CD14-positive monocyte (primary cell): ENCODE measurements at regions not wholly inside any gene's neighbourhood (a gene's known extent, or its start where the extent isn't known, plus 50 kb on each side); places are given as distances from the start of the nearest gene placed in this dataset.

Experiments
- DNase-seq, 3 donors: peaks; one replicate each; pipeline ENCODE4 v3.0.0-alpha.2; 2011 to 2022
- H2AFZ ChIP-seq: 2 replicates; pipeline ENCODE4 v1.6.0; 2012; ENCODE audit warnings: mild to moderate bottlenecking, low read depth, low read length, inconsistent platforms; ENCODE audit not compliant: insufficient read depth, poor library complexity, severe bottlenecking
- H3K27ac ChIP-seq, 2 donors: 1 replicate in 1 of 2; 2 replicates in 1 of 2; pipeline ENCODE4 v1.5.1; 2012 to 2013; ENCODE audit warnings: low read length in 2 of 2, control low read depth in 1 of 2, inconsistent platforms in 1 of 2, low read depth in 1 of 2, mild to moderate bottlenecking in 1 of 2
- H3K27me3 ChIP-seq, 2 donors: one replicate each; pipeline versions ENCODE4 v1.6.0 to v1.6.1; 2011 to 2013; ENCODE audit warnings: low read length in 2 of 2; ENCODE audit not compliant: control insufficient read depth in 2 of 2, insufficient read depth in 2 of 2
- H3K36me3 ChIP-seq, 2 donors: replicated peaks in 1 of 2; 1 replicate in 1 of 2; 2 replicates in 1 of 2; pipeline versions ENCODE4 v1.5.1 to v1.6.1; 2012 to 2013; ENCODE audit warnings: low read length in 2 of 2, control low read depth in 1 of 2, inconsistent platforms in 1 of 2, mild to moderate bottlenecking in 1 of 2; ENCODE audit not compliant: insufficient read depth in 2 of 2, control insufficient read depth in 1 of 2
- H3K4me1 ChIP-seq, 2 donors: 1 replicate in 1 of 2; 2 replicates in 1 of 2; pipeline versions ENCODE4 v1.5.1 to v1.6.1; 2012 to 2013; ENCODE audit warnings: low read length in 2 of 2, control low read depth in 1 of 2, inconsistent platforms in 1 of 2, mild to moderate bottlenecking in 1 of 2, moderate library complexity in 1 of 2; ENCODE audit not compliant: insufficient read depth in 2 of 2, control insufficient read depth in 1 of 2
- H3K4me2 ChIP-seq: replicated peaks from 2 replicates; pipeline ENCODE3; 2012; ENCODE audit warnings: low read length, moderate library complexity, mild to moderate bottlenecking; ENCODE audit not compliant: poor library complexity, severe bottlenecking; ENCODE audit errors: extremely low read depth
- H3K4me3 ChIP-seq, 3 experiments: fragments of 200-600 bp in 1 of 3; sonication (generic) in 1 of 3; replicated peaks in 1 of 3; 1 replicate in 2 of 3; 2 replicates in 1 of 3; pipeline ENCODE4 v1.5.1; 2011 to 2013; ENCODE audit warnings: low read length in 3 of 3, mild to moderate bottlenecking in 3 of 3, control low read depth in 2 of 3, low read depth in 2 of 3, inconsistent platforms in 1 of 3, moderate library complexity in 1 of 3
- H3K79me2 ChIP-seq: 2 replicates; pipeline ENCODE4 v1.6.0; 2012; ENCODE audit warnings: mild to moderate bottlenecking, control low read depth, inconsistent platforms, low read length, moderate library complexity; ENCODE audit not compliant: insufficient read depth
- H3K9ac ChIP-seq: 2 replicates; pipeline ENCODE4 v1.6.0; 2017; ENCODE audit warnings: low read length, mild to moderate bottlenecking; ENCODE audit not compliant: insufficient read depth, poor library complexity, severe bottlenecking
- H3K9me3 ChIP-seq, 2 donors: replicated peaks in 1 of 2; 1 replicate in 1 of 2; 2 replicates in 1 of 2; pipeline versions ENCODE4 v1.5.1 to v1.6.1; 2012 to 2013; ENCODE audit warnings: low read length in 2 of 2, control low read depth in 1 of 2; ENCODE audit not compliant: control insufficient read depth in 1 of 2, insufficient read depth in 1 of 2
- H4K20me1 ChIP-seq: 2 replicates; pipeline ENCODE4 v1.6.0; 2012; ENCODE audit warnings: mild to moderate bottlenecking, low read length, control low read depth, moderate library complexity; ENCODE audit not compliant: insufficient read depth
- H3K27ac Mint-ChIP-seq, 7 donors: one replicate each; pipeline ENCODE4 v1.8.0; 2020; ENCODE audit warnings: mild to moderate bottlenecking in 7 of 7, mixed read lengths in 7 of 7, moderate library complexity in 6 of 7, inconsistent platforms in 2 of 7
- H3K27me3 Mint-ChIP-seq, 3 donors: one replicate each; pipeline ENCODE4 v1.8.0; 2021 to 2022; ENCODE audit warnings: low read depth in 3 of 3, mild to moderate bottlenecking in 3 of 3, mixed read lengths in 3 of 3, moderate library complexity in 3 of 3, inconsistent platforms in 1 of 3
- H3K36me3 Mint-ChIP-seq, 2 donors: one replicate each; pipeline ENCODE4 v1.8.0; 2020; ENCODE audit warnings: mixed read lengths in 2 of 2, inconsistent platforms in 1 of 2, mild to moderate bottlenecking in 1 of 2
- H3K4me1 Mint-ChIP-seq: one replicate; pipeline ENCODE4 v1.8.0; 2020; ENCODE audit warnings: mild to moderate bottlenecking, mixed read lengths
- H3K4me3 Mint-ChIP-seq, 2 donors: one replicate each; pipeline ENCODE4 v1.8.0; 2020; ENCODE audit warnings: mild to moderate bottlenecking in 2 of 2, mixed read lengths in 2 of 2, moderate library complexity in 1 of 2
- H3K9me3 Mint-ChIP-seq, 7 donors: one replicate each; pipeline ENCODE4 v1.8.0; 2020 to 2022; ENCODE audit warnings: mixed read lengths in 7 of 7, mild to moderate bottlenecking in 6 of 7, moderate library complexity in 6 of 7, inconsistent platforms in 2 of 7
- WGBS: methylation state at CpG from one replicate; pipeline ENCODE4 v1.1.5; 2013; ENCODE audit warnings: missing lambda C conversion rate; ENCODE audit not compliant: insufficient coverage; 5-methylcytosine and 5-hydroxymethylcytosine counted together
- intact Hi-C, 2 donors: fragments of 100-400 bp; cut with micrococcal nuclease; formaldehyde crosslinking; loops; one replicate each; pipeline versions ENCODE4 v1.15.0 to v1.15.1; 2023
- TF ChIP-seq, protein P1 (sequence below): fragments of 200-600 bp; IDR thresholded peaks from one replicate; pipeline ENCODE4 v1.8.0; 2022; ENCODE audit warnings: antibody characterized with exemption, mild to moderate bottlenecking

DNA sequence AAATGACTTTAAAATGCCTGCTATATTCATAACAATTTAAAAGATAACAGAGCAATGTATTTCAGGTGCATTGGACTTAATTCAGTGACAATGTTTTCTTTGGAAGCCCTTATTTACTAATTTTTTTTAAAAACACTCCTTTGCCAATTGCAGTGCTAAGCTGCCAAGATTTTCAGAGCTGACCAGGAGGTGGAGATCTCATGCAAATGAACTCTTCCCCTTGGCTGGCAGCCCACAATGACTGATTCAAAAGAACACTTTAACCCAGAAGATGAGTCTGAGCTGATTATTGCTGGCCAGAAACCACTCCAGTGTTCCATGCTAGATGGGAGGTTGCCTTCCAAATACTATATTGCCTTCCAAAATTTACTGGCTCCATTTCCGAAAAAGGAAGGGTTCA is 128.3 kb upstream of the CCNH start:
- WGBS = no CpG with 5 or more reads among the region's 1 CpG

DNA sequence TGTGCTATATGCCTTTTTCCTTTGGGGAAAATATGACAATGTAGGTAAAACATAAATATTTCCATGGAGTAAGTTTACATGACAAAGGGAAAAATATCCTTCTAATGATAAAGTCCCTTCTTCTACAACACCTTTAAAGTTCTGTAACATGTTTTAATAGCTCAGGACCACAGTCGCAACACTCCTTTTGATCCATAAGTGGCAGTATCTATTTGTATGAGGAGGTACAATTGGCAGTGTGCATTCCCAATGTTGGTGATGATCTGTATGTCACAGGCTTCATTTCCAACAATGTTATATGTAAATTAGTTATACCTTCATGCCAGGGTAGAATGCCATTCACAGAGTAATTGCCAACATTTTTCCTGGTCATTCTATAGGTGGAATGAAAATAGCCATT is 127.1 kb upstream of the CCNH start:
- intact Hi-C loops = no loop called here
- H3K9me3 ChIP-seq = no peaks in the 10 kb centered on the region
- no peaks in the 10 kb centered on the region for H4K20me1 ChIP-seq
- no peak overlapping the region for H3K9ac ChIP-seq
- no peaks in the 10 kb centered on the region for H3K36me3 ChIP-seq
- H2AFZ ChIP-seq = no peak overlapping the region
- H3K27me3 ChIP-seq = no peaks in the 10 kb centered on the region
- H3K36me3 Mint-ChIP-seq = no peaks in the 10 kb centered on the region
- H3K27ac ChIP-seq = no peak overlapping the region
- H3K4me1 Mint-ChIP-seq = no peaks in the 10 kb centered on the region
- peaks cover 0 to 3% (median 1%) of the 10 kb centered on the region in 3 donors for H3K27me3 Mint-ChIP-seq
- no peak overlapping the region for H3K4me3 Mint-ChIP-seq
- H3K79me2 ChIP-seq = no peaks in the 10 kb centered on the region
- no peak overlapping the region for H3K27ac Mint-ChIP-seq
- DNase-seq = no peak
- H3K4me1 ChIP-seq = no peaks in the 10 kb centered on the region
- H3K4me3 ChIP-seq = no peak overlapping the region
- WGBS = no CpG with 5 or more reads among the region's 1 CpG
- TF ChIP-seq, protein P1, sequence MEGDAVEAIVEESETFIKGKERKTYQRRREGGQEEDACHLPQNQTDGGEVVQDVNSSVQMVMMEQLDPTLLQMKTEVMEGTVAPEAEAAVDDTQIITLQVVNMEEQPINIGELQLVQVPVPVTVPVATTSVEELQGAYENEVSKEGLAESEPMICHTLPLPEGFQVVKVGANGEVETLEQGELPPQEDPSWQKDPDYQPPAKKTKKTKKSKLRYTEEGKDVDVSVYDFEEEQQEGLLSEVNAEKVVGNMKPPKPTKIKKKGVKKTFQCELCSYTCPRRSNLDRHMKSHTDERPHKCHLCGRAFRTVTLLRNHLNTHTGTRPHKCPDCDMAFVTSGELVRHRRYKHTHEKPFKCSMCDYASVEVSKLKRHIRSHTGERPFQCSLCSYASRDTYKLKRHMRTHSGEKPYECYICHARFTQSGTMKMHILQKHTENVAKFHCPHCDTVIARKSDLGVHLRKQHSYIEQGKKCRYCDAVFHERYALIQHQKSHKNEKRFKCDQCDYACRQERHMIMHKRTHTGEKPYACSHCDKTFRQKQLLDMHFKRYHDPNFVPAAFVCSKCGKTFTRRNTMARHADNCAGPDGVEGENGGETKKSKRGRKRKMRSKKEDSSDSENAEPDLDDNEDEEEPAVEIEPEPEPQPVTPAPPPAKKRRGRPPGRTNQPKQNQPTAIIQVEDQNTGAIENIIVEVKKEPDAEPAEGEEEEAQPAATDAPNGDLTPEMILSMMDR = no peak
- H3K4me2 ChIP-seq = no peak overlapping the region
- peaks cover 0 to 5% (median 2%) of the 10 kb centered on the region in 7 donors for H3K9me3 Mint-ChIP-seq

More for the DNA sequence above, 128.3 kb upstream of the CCNH start:
- no peaks in the 10 kb centered on the region for H4K20me1 ChIP-seq
- H3K4me1 Mint-ChIP-seq = no peaks in the 10 kb centered on the region
- H3K4me3 Mint-ChIP-seq = no peak overlapping the region
- H3K27ac ChIP-seq = no peak overlapping the region
- H3K27ac Mint-ChIP-seq = no peak overlapping the region
- no peaks in the 10 kb centered on the region for H3K27me3 ChIP-seq
- DNase-seq = no peak
- H3K9me3 ChIP-seq = no peaks in the 10 kb centered on the region
- intact Hi-C loops = no loop called here
- no peak overlapping the region for H2AFZ ChIP-seq
- no peaks in the 10 kb centered on the region for H3K4me1 ChIP-seq
- no peak overlapping the region for H3K9ac ChIP-seq
- no peak overlapping the region for H3K4me2 ChIP-seq
- TF ChIP-seq, protein P1 = no peak
- H3K79me2 ChIP-seq = no peaks in the 10 kb centered on the region
- H3K36me3 Mint-ChIP-seq = no peaks in the 10 kb centered on the region
- H3K27me3 Mint-ChIP-seq = no peaks in the 10 kb centered on the region
- H3K36me3 ChIP-seq = no peaks in the 10 kb centered on the region
- H3K9me3 Mint-ChIP-seq = peaks cover 0 to 2% (median 0%) of the 10 kb centered on the region in 7 donors
- no peak overlapping the region for H3K4me3 ChIP-seq
